ENCODE measurements at regions not wholly inside any gene's neighbourhood (a gene's known extent, or its start where the extent isn't known, plus 50 kb on each side); places are given as distances from the start of the nearest gene placed in this dataset.
"Not testable (repeated sequence)": the region's sequence is repeated elsewhere in the genome, so short reads cannot be mapped to it uniquely, and the experiment has no call there.

DNA sequence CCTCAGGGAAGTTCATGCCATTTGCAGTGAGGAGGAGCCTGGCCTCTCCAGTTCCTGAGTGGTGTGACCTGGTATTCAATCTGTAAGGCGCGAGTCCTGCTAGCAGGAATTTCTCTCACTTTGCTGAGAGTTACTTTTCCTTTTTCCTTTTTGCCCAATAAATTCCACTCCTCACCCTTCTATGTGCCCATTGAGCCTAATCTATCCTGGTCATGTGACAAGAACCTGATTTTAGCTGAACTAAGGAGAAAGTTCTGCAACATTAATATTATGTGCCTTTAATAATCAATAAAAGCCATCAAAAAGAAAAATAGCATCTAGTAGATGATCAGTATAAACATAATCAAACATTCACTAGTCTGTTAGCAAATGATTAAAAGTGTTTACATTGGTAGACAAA is 136.1 kb upstream of the POGK start:
- DNase-seq = no peak

DNA sequence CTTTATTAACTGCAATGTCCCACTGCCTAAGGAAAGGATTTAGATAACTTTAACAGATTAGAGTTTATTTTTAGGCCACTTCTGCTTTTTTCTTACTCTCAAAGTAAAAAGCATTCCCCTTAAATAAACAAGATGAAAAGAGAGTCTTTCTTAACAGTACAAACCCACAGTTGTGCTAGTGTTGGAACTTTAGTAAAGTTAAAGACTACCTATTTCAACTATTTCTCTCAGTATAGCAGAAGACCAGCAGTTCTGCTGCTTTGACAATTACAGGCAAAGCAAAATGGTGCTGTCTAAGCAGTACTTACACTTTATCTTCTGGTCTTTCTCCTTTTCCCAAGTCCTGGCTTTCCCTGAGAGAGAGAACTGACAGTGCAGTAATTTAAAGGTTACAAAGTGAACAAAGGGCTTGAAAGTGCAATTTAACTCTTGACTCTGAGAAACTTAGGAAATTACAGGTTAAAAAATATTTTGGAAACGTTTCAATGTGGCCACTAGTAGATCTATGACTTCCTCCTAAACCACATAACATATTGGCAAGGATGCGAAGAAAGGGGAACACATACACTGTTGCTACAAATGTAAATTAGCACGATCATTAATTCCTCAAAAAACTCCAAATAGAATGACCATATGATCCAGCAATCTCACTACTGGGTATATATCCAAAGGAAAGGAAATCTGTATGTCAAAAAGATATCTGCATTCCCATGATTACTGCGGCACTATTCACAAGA is 135.4 kb upstream of the POGK start:
- DNase-seq = no peak

GRCh38 chr1:166705376-166706289 is 133.6 kb upstream of the POGK start:
- DNase-seq = no peak

DNA sequence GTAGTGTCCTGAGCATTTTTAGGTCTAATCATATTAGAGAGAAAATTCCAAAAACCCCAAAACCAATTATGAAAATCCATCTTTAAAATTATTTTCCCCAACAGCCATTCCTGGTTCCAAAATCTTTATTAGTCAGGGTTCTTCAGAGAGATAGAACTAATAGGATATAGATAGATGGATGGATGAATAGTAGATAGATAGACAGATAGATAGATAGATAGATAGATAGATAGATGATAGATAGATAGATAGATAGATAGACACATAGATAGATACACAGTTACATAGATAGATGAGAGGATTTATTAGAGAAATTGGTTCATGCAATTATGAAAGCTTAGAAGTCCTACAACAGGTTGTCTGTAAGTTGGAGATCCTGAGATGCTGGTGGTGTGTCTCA is 122.7 kb upstream of the POGK start:
- no peak for DNase-seq

GRCh38 chr1:166721145-166721544 is 118.1 kb upstream of the POGK start:
- DNase-seq = no peak

DNA sequence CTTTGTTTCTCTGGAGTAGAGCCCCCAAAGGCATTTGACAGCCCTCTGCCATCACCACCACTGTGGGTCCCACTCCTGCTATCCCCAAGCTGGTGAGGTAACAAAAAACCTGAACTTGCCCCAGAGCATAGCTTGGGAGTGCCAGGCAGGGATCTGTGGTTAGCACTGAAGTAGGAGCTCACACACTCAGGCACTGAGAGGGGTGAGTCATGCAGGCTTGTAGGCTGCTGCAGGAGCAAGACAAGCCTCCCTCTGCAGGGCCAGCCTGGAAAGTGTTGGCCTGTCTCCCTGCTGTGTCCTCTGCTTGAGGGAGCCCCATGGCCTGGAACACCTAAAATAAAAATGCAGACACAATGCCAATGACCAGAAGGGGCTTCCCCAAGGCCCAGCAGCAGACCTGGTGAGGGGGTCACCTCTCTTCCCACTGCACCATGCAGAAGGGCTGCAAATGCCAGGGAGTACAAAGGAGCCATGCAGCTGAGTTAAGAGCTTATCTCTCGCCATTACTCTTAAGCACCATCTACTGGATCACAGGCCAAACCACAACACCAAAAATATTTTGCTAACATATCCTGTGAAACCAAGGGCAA is 108.9 kb upstream of the POGK start:
- no peak for DNase-seq

GRCh38 chr1:166738140-166738539 is 101.1 kb upstream of the POGK start:
- DNase-seq = no peak

GRCh38 chr1:166738873-166739272 is 100.4 kb upstream of the POGK start:
- no peak for DNase-seq

GRCh38 chr1:166740668-166741276 is 98.5 kb upstream of the POGK start:
- no peak for DNase-seq

DNA sequence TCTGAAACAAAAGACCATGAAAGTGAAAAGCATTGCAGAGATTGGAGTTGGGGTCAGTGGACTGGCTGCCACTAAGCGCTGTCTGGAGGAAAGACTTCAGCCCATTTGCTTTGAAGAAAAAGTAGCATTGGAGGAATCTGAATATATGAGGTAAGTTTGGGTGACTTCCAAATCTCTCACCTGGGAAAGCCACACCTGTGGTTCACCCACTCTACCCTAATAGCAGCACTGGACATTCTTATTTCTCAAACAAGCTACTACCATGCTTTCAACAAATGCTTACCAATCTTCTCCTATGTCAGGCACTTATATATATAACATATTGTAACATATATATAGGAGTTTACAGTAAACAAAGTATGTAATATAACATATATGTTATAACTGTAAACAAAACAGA is 76.0 kb upstream of the POGK start:
- DNase-seq = no peak

GRCh38 chr1:166766942-166767341 is 72.3 kb upstream of the POGK start:
- DNase-seq = no peak

DNA sequence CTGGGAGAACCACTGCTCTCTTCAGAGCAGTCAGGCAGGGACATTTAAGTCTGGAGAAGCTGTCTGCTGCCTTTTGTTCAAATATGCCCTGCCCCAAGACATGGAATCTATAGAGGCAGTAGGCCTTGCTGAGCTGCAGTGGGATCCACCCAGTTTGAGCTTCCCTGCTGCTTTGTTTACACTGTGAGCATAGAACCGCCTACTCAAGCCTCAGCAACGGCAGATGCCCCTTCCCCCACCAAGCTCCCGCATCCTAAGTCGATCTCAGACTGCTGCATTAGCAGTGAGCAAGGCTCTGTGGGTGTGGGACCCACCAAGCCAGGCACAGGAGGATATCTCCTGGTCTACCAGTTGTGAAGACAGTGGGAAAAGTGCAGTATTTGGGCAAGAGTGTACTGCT is 54.6 kb upstream of the POGK start:
- DNase-seq = not testable (repeated sequence)

GRCh38 chr1:166785987-166786386 is 53.3 kb upstream of the POGK start:
- DNase-seq = no peak

DNA sequence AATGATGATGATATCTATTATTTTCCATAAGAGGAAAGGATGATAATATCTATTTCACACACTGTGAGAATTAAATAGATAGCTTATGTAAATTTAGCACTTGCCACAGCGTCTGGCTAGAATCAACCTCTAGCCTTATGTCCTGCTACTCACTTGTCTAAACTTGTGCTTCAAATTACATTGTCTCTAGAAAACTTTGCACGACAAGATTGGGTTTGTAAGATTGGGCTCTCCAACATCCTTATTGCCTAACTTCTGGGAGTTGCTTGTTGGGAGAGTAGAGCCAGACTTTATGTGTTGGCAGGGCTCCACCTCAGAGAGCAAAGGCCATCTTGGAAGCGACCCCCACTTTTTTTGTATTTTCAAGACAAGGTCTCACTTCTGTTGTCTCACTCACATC is 50.0 kb upstream of the POGK start:
- no peak for DNase-seq

All from suppressor macrophage treated with lipopolysaccharide for 4 hours (primary cell).